GM19455 (cell line): ENCODE measurements at regions not wholly inside any gene's neighbourhood (a gene's known extent, or its start where the extent isn't known, plus 50 kb on each side); places are given as distances from the start of the nearest gene placed in this dataset.
"Not testable (repeated sequence)": the region's sequence is repeated elsewhere in the genome, so short reads cannot be mapped to it uniquely, and the experiment has no call there.

Source experiments
- ATAC-seq: cut with Tn5 transposase; IDR thresholded peaks from one replicate; pipeline ENCODE4 v1.9.1; 2021; ENCODE audit not compliant: unreplicated experiment

- ATAC-seq = not testable (repeated sequence)
Observed at GRCh38 chr16:29221281-29221955, 185.1 kb downstream of the NPIPB11 start.

- ATAC-seq = not testable (repeated sequence)
Observed at GRCh38 chr16:29220647-29221191, 185.8 kb downstream of the NPIPB11 start.

- not testable (repeated sequence) for ATAC-seq
Observed at GRCh38 chr16:29219966-29220646, 186.4 kb downstream of the NPIPB11 start.

- not testable (repeated sequence) for ATAC-seq
Observed at GRCh38 chr16:29219562-29219961, 186.9 kb downstream of the NPIPB11 start.

GRCh38 chr16:29218649-29219048 is 187.9 kb downstream of the NPIPB11 start:
- ATAC-seq = not testable (repeated sequence)

GRCh38 chr16:29218171-29218570 is 188.3 kb downstream of the NPIPB11 start:
- not testable (repeated sequence) for ATAC-seq

DNA sequence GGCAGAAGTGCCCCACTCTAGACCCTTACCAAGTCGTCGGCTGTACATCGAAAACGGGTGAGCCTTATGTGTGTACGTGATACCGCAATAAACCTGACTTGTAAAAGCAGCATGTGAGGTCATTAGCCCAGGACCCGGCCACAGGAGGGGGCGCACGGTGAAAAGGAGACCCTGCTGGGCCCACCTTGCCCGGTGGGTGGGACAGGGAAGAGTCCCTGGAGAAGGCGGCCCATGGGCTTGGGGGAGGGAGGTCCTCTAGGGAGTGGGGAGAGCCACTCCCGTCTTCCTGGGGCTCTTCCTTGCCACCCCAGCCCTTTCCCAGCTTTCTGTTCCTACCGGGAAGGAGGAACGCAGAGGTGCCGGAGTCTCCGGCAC is 188.8 kb downstream of the NPIPB11 start:
- ATAC-seq = not testable (repeated sequence)

DNA sequence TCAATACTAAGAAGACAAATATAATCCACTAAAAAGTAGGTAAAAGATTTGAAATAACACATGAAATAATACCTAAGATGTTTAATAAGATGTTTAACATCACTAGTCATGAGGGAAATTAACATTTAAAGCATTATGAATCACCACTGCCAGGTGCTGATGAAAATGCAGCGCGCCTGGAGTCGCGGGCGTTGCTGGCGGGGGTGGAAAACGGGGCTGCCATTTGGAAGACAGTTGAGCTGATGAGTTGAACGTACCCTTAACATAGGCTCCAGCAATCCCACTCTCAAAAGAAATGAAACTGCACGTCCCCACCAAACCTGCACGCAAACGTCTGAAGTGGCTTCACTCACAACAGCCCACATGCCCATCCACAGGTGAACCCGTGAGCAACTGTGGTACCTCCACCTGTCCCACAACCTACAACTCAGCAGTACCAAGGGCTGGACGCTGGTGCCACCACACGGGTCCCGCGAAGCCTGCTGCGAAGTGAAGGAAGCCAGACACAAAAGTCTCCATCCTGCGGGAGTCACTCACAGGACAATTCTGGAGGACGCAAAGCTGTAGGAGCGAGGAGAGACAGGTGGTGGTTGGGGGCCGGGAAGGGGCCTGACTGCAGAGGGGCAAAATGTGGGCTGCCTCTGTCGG is 189.3 kb downstream of the NPIPB11 start:
- not testable (repeated sequence) for ATAC-seq

- not testable (repeated sequence) for ATAC-seq
Observed at GRCh38 chr16:29213770-29214169, 192.7 kb downstream of the NPIPB11 start.

DNA sequence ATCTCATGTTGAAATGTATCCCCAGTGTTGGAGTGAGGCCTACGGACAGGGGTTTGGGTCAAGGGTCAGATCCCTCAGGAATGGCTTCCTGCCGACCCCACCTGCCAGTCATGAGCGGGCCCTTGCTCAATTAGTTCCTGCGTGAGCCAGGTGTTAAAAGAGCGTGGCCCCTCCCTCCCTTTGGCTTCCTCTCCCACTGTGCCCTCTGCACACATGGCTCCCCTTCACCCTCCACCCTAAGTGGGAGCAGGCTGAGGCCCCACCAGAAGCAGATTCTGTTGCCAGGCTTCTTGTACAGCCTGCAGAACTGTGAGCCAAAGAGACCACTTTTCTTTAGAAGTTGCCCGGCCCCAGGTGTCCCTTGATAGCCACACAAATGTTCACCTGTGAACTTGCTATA is 193.3 kb downstream of the NPIPB11 start:
- not testable (repeated sequence) for ATAC-seq

GRCh38 chr16:29212084-29213027 is 194.2 kb downstream of the NPIPB11 start:
- not testable (repeated sequence) for ATAC-seq

GRCh38 chr16:29211456-29211855 is 195.1 kb downstream of the NPIPB11 start:
- ATAC-seq = not testable (repeated sequence)

- not testable (repeated sequence) for ATAC-seq
Observed at GRCh38 chr16:29210299-29211150, 196.0 kb downstream of the NPIPB11 start.

- ATAC-seq = not testable (repeated sequence)
Observed at GRCh38 chr16:29206120-29206519, 200.4 kb downstream of the NPIPB11 start.

GRCh38 chr16:29205151-29205550 is 201.4 kb downstream of the NPIPB11 start:
- ATAC-seq = not testable (repeated sequence)

- ATAC-seq = no peak
Observed at GRCh38 chr16:29204806-29205135, 201.7 kb downstream of the NPIPB11 start.

DNA sequence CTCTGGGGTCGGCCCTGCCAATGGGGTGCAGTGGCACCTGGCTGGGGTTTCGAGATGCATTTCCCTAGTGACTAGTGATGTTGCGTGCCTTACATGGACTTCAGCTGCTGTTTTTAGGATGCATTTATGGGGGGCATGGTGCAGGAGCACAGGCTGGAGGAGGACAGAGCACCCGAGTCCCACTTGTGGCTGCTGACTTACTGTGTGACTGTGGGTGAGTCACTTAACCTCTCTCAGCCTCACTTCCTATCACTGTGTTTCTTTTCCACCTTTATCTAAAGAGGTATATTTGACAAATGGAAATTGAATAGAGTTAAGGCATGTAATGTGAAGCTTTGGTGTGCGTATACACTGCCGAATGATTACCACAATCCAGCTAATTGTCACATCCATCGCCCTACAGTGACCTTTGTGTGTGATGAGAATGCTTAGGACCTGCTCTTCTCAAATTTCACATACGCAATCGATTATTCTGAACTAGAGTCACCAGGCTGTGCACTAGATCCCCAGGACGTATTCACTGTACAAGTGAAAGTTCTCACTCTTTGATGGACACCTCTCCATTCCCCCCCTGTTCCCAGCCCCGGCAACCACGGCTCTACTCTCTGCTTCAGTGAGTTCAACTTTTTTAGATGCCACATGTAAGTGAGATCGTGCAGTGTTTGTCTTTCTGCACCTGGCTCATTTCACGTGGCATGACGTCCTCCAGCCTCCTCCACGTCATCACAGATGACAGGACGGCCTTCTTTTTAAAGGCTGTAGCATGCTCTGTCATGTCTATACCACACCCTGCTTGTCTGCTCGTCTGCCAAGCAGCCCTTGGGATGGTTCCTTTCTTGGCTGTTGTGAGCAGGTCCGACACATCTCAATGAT is 202.3 kb downstream of the NPIPB11 start:
- ATAC-seq = not testable (repeated sequence)

DNA sequence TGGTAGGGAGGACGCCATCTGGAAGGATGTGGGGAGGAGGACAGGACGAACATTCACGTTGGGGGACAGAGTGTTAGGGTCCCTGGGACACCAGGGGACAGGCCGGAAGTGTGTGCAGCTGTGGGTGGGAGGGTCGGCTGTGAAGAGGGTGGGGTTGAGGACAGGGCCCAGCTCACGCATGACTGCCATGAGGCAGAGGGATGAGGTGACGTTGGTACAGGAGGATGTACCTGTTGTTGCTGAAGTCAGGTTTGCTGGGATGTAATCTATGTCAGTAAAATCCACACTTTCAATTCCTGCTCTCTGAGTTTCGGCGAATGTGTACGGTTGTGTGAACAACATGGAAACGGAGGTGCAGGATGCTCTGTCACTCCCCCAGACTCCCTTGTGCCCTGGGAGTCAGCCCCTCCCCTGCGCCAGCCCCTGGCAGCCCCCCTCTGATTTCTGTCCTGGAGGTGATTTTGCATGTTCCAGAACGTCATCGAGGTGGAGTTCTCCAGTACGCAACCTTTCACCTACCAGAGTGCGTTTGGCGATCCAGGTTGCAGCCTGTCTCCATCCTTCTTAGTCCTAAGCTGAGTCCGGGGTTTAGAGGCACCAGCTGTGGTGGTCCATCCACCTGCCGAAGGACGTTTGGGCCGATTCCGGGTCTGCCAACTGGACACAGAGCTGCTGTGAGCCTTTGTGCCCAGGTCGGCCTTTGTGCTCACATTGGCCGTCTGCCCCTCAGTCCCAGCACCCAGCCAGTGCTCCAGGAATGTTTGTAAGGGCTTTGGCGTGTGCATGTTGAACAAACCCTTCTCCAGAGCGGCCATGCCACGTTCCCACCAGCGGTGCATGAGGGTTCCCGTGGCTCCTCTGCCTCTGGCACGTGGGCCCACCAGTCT is 203.2 kb downstream of the NPIPB11 start:
- ATAC-seq = not testable (repeated sequence)
